NCI-H82 (cell line): ENCODE measurements at regions not wholly inside any gene's neighbourhood (a gene's known extent, or its start where the extent isn't known, plus 50 kb on each side); places are given as distances from the start of the nearest gene placed in this dataset.

Experiments
- DNase-seq: peaks from one replicate; lab custom pipeline; 2025; lab: John Stamatoyannopoulos, UW

GRCh38 chr1:216881695-216882094, 158.5 kb upstream of the ESRRG start:
- DNase-seq = no peak

- DNase-seq = no peak
Observed at GRCh38 chr1:216866714-216867113, 143.5 kb upstream of the ESRRG start.

GRCh38 chr1:216855810-216856209, 132.6 kb upstream of the ESRRG start:
- no peak for DNase-seq

- DNase-seq = no peak
Observed at GRCh38 chr1:216854836-216855484, 131.7 kb upstream of the ESRRG start.

GRCh38 chr1:216851073-216851472, 127.8 kb upstream of the ESRRG start:
- DNase-seq = no peak

- no peak for DNase-seq
Observed at GRCh38 chr1:216849146-216849545, 125.9 kb upstream of the ESRRG start.

- no peak for DNase-seq
Observed at GRCh38 chr1:216847397-216848036, 124.3 kb upstream of the ESRRG start.

GRCh38 chr1:216846339-216846738, 123.1 kb upstream of the ESRRG start:
- no peak for DNase-seq

GRCh38 chr1:216843409-216843808, 120.2 kb upstream of the ESRRG start:
- peak; percentile 99 for DNase-seq

- DNase-seq = no peak
Observed at GRCh38 chr1:216841165-216841564, 117.9 kb upstream of the ESRRG start.

GRCh38 chr1:216836316-216836715, 113.1 kb upstream of the ESRRG start:
- DNase-seq = no peak

GRCh38 chr1:216833509-216833908, 110.3 kb upstream of the ESRRG start:
- peak; percentile 68 for DNase-seq

- DNase-seq = no peak
Observed at GRCh38 chr1:216832192-216832591, 109.0 kb upstream of the ESRRG start.

- peak; percentile 39 for DNase-seq
Observed at GRCh38 chr1:216830424-216831210, 107.4 kb upstream of the ESRRG start.

- DNase-seq = no peak
Observed at GRCh38 chr1:216827251-216827650, 104.0 kb upstream of the ESRRG start.

- no peak for DNase-seq
Observed at GRCh38 chr1:216826646-216827045, 103.4 kb upstream of the ESRRG start.

- no peak for DNase-seq
Observed at GRCh38 chr1:216826214-216826613, 103.0 kb upstream of the ESRRG start.

- DNase-seq = no peak
Observed at GRCh38 chr1:216825557-216825956, 102.3 kb upstream of the ESRRG start.

- no peak for DNase-seq
Observed at GRCh38 chr1:216824511-216824910, 101.3 kb upstream of the ESRRG start.

- no peak for DNase-seq
Observed at GRCh38 chr1:216823731-216824130, 100.5 kb upstream of the ESRRG start.

- peak; percentile 54 for DNase-seq
Observed at GRCh38 chr1:216822480-216822879, 99.3 kb upstream of the ESRRG start.

- no peak for DNase-seq
Observed at GRCh38 chr1:216820345-216820744, 97.1 kb upstream of the ESRRG start.

GRCh38 chr1:216818284-216818683, 95.1 kb upstream of the ESRRG start:
- DNase-seq = no peak
